ENCODE measurements at regions not wholly inside any gene's neighbourhood (a gene's known extent, or its start where the extent isn't known, plus 50 kb on each side); places are given as distances from the start of the nearest gene placed in this dataset.
A peak's percentile ranks its signal among the peaks of the same experiment; 100 is the strongest.

GRCh38 chr17:34166352-34166751 lies 88.7 kb upstream of the CCL2 start:
- DNase-seq (ENCODE audit: low spot score in 2 of 2) = no peak
- H3K4me3 ChIP-seq = no peak overlapping the region
- TF ChIP-seq EP300 (IDR thresholded peaks at IDR 0.05) = no peak
- TF ChIP-seq, protein P1, sequence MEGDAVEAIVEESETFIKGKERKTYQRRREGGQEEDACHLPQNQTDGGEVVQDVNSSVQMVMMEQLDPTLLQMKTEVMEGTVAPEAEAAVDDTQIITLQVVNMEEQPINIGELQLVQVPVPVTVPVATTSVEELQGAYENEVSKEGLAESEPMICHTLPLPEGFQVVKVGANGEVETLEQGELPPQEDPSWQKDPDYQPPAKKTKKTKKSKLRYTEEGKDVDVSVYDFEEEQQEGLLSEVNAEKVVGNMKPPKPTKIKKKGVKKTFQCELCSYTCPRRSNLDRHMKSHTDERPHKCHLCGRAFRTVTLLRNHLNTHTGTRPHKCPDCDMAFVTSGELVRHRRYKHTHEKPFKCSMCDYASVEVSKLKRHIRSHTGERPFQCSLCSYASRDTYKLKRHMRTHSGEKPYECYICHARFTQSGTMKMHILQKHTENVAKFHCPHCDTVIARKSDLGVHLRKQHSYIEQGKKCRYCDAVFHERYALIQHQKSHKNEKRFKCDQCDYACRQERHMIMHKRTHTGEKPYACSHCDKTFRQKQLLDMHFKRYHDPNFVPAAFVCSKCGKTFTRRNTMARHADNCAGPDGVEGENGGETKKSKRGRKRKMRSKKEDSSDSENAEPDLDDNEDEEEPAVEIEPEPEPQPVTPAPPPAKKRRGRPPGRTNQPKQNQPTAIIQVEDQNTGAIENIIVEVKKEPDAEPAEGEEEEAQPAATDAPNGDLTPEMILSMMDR (IDR thresholded peaks at IDR 0.05) = no peak
- TF ChIP-seq POLR2A (IDR thresholded peaks at IDR 0.05) = no peak
- no peaks in the 10 kb centered on the region for H3K9me3 ChIP-seq
- no peaks in the 10 kb centered on the region for H3K36me3 ChIP-seq
- H3K4me1 ChIP-seq = peaks cover 0 to 8% (median 0%) of the 10 kb centered on the region in 4 donors
- peaks cover 0 to 22% of the 10 kb centered on the region in 2 donors for H3K27me3 ChIP-seq
- no peak overlapping the region for H3K27ac ChIP-seq

DNA sequence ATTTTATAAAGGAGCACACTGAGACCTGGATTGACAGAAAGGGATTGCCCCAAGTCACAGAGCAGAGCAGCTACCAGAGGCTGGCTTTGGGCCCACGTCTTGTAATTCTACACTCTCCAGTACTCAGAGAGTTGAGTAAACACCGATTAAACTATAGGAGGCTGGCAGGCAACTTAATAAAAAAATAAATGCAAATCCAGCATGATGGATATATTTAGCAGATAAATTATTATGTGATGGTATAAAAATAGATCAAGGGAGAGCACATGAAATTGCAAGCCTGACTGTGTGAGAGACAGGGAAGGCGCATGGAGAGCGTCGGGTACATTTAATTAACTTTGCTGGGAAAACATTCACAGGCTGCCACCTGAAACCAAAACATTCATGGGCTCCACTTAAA lies 87.7 kb upstream of the CCL2 start:
- H3K27ac ChIP-seq = no peak overlapping the region
- no peak for DNase-seq (ENCODE audit: low spot score in 2 of 2)
- H3K9me3 ChIP-seq = no peaks in the 10 kb centered on the region
- no peaks in the 10 kb centered on the region for H3K36me3 ChIP-seq
- TF ChIP-seq, protein P1 (IDR thresholded peaks at IDR 0.05) = no peak
- TF ChIP-seq EP300 (IDR thresholded peaks at IDR 0.05) = no peak
- H3K4me1 ChIP-seq = peaks cover 0 to 8% (median 0%) of the 10 kb centered on the region in 4 donors
- peaks cover 0 to 22% of the 10 kb centered on the region in 2 donors for H3K27me3 ChIP-seq
- no peak overlapping the region for H3K4me3 ChIP-seq
- 69 to 72% methylated on average over 5 of the region's 5 CpGs for WGBS, 2 donors

- 84 to 88% methylated on average over 4 of the region's 4 CpGs for WGBS, 2 donors
- no peak overlapping the region for H3K4me3 ChIP-seq
- H3K27ac ChIP-seq = no peak overlapping the region
- H3K9me3 ChIP-seq = no peaks in the 10 kb centered on the region
- TF ChIP-seq EP300 (IDR thresholded peaks at IDR 0.05) = no peak
- no peak for TF ChIP-seq POLR2A (IDR thresholded peaks at IDR 0.05)
- no peak for DNase-seq (ENCODE audit: low spot score in 2 of 2)
- no peaks in the 10 kb centered on the region for H3K4me1 ChIP-seq
- H3K27me3 ChIP-seq = peaks cover 0 to 15% of the 10 kb centered on the region in 2 donors
- no peaks in the 10 kb centered on the region for H3K36me3 ChIP-seq
These were observed 86.1 kb upstream of the CCL2 start for GRCh38 chr17:34168989-34169388.

DNA sequence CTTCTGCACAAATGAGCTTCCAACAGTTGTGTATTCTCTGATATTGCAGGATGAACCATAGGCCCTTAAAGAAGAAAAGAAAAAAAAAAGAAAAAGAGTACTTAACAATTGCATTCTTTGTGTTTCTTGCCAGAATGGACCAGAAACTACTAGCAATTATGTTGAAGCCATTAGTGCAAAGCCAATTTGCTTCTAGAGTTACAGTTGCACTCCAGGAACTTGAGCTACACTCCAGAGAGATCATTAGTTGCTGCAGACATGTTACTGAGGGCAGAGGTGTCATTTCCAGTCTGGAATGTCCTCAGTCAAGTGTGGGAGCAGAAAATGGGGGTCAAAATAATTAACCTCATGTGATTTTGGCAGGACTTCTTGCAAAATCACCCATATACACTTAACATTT lies 85.6 kb upstream of the CCL2 start:
- H3K4me1 ChIP-seq = no peaks in the 10 kb centered on the region
- no peak overlapping the region for H3K4me3 ChIP-seq
- no peaks in the 10 kb centered on the region for H3K36me3 ChIP-seq
- peaks cover 0 to 15% of the 10 kb centered on the region in 2 donors for H3K27me3 ChIP-seq
- no peaks in the 10 kb centered on the region for H3K9me3 ChIP-seq
- TF ChIP-seq, protein P1 (IDR thresholded peaks at IDR 0.05) = no peak
- TF ChIP-seq POLR2A (IDR thresholded peaks at IDR 0.05) (no peak), EP300 (IDR thresholded peaks at IDR 0.05) (no peak)
- H3K27ac ChIP-seq = no peak overlapping the region
- no peak for DNase-seq (ENCODE audit: low spot score in 2 of 2)

DNA sequence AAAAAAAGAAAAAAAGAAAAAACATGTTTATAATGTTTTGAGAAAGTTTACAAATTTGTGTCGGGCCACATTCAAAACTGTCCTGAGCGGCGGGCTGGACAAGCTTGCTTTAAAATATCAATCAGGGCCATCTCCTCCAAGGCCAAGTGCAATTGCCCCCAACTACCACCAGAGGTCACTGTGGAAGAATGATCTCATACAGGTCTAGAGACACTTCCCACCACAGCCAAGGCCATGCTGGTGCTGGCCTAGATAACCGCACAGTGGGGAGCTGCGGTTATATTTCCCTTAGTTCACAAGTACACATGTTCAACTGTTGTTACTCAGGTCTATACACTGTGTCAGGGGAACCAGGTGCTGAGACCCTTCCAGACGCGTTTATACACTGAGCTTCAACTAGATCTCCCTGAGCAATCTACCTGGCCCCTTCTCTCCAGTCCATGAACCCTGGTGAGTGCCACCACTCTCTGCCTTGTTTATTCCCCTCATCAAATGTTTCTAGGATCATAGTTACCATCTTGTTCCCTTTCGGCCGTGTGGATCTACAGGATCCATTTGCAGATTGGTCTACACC lies 83.8 kb upstream of the CCL2 start:
- DNase-seq (ENCODE audit: low spot score in 2 of 2) = peak; percentile 52 to 72
- H3K27me3 ChIP-seq = no peaks in the 10 kb centered on the region
- no peak for TF ChIP-seq POLR2A (IDR thresholded peaks at IDR 0.05)
- TF ChIP-seq, protein P1 (IDR thresholded peaks at IDR 0.05) = peak; percentile 61 to 89 (median 78)
- H3K36me3 ChIP-seq = no peaks in the 10 kb centered on the region
- H3K27ac ChIP-seq = no peak overlapping the region
- H3K9me3 ChIP-seq = no peaks in the 10 kb centered on the region
- WGBS, 2 donors = 66 to 77% methylated on average over 9 of the region's 9 CpGs
- H3K4me3 ChIP-seq = no peak overlapping the region
- no peaks in the 10 kb centered on the region for H3K4me1 ChIP-seq

- H3K27ac ChIP-seq = no peak overlapping the region
These were observed 82.6 kb upstream of the CCL2 start for GRCh38 chr17:34172390-34172918.

More at GRCh38 chr17:34172390-34172918, 82.6 kb upstream of the CCL2 start:
- DNase-seq (ENCODE audit: low spot score in 2 of 2) = no peak
- TF ChIP-seq EP300 (IDR thresholded peaks at IDR 0.05) (no peak), POLR2A (IDR thresholded peaks at IDR 0.05) (no peak)
- TF ChIP-seq, protein P1 (IDR thresholded peaks at IDR 0.05) = no peak
- Histone ChIP-seq H3K4me1 (peaks cover 0 to 10% (median 0%) of the 10 kb centered on the region in 4 donors), H3K36me3 (no peaks in the 10 kb centered on the region), H3K9me3 (no peaks in the 10 kb centered on the region), H3K4me3 (no peak overlapping the region), H3K27me3 (no peaks in the 10 kb centered on the region)
